Prostate gland (tissue), 2 donors: ENCODE measurements at regions not wholly inside any gene's neighbourhood (a gene's known extent, or its start where the extent isn't known, plus 50 kb on each side); places are given as distances from the start of the nearest gene placed in this dataset.

Experiments
- DNase-seq: peaks from one replicate; pipeline ENCODE4 v3.0.0-alpha.2; 2019; ENCODE audit warnings: low spot score
- H3K27ac ChIP-seq, 2 donors: fragments of 200-600 bp; sonication (generic); 2 replicates each; pipeline ENCODE4 v1.5.1; 2017 to 2019
- H3K27me3 ChIP-seq: fragments of 200-600 bp; sonication (generic); replicated peaks from 2 replicates; pipeline ENCODE4 v1.5.1; 2019; ENCODE audit not compliant: insufficient read depth
- H3K36me3 ChIP-seq, 2 donors: fragments of 200-600 bp; sonication (generic); 1 replicate in 1 of 2; 2 replicates in 1 of 2; pipeline versions ENCODE4 v1.5.1 to v1.8.1; 2017 to 2019
- H3K4me1 ChIP-seq: fragments of 200-600 bp; sonication (generic); replicated peaks from 2 replicates; pipeline ENCODE4 v1.5.1; 2019
- H3K4me3 ChIP-seq, 2 donors: fragments of 200-600 bp; sonication (generic); 2 replicates each; pipeline ENCODE4 v1.5.1; 2017 to 2019
- H3K9me3 ChIP-seq: fragments of 200-600 bp; sonication (generic); 2 replicates; pipeline ENCODE4 v1.5.1; 2017
- CTCF ChIP-seq, 4 experiments: fragments of 200-600 bp in 2 of 4; fragments of 450-650 bp in 2 of 4; sonication (generic) in 2 of 4; IDR thresholded peaks; 1 replicate in 3 of 4; 2 replicates in 1 of 4; pipeline ENCODE4 v1.5.1; 2016 to 2019; ENCODE audit warnings: antibody characterized with exemption in 4 of 4, mild to moderate bottlenecking in 2 of 4, moderate library complexity in 2 of 4
- POLR2A ChIP-seq: fragments of 450-650 bp; IDR thresholded peaks from one replicate; pipeline ENCODE4 v1.6.1; 2016; ENCODE audit warnings: antibody characterized with exemption, mild to moderate bottlenecking
- POLR2AphosphoS5 ChIP-seq: sonication (generic); formaldehyde crosslinking; IDR thresholded peaks from one replicate; pipeline ENCODE4 v1.6.1; 2017; ENCODE audit warnings: antibody characterized with exemption
- WGBS: methylation state at CpG from one replicate; pipeline ENCODE4 v1.1.5; 2018; 5-methylcytosine and 5-hydroxymethylcytosine counted together
- intact Hi-C: fragments of 100-400 bp; cut with DNase I; formaldehyde crosslinking; loops from one replicate; pipeline ENCODE4 v1.14.2; 2022

GRCh38 chr9:7243838-7244237, 486.1 kb downstream of the KDM4C start:
- intact Hi-C loops: no loop called here
- no peak for TF ChIP-seq CTCF (IDR thresholded peaks at IDR 0.05)
- TF ChIP-seq POLR2A: no peak
- TF ChIP-seq POLR2AphosphoS5: no peak

GRCh38 chr9:7242126-7242525, 484.4 kb downstream of the KDM4C start:
- Histone ChIP-seq H3K4me3 (no peak overlapping the region), H3K27ac (no peak overlapping the region), H3K9me3 (no peaks in the 10 kb centered on the region), H3K27me3 (no peaks in the 10 kb centered on the region), H3K36me3 (no peaks in the 10 kb centered on the region), H3K4me1 (no peaks in the 10 kb centered on the region)
- DNase-seq: no peak
- no peak for TF ChIP-seq POLR2A
- WGBS: 81% methylated on average over 1 of the region's 1 CpG
- intact Hi-C loops: no loop called here

More at GRCh38 chr9:7243838-7244237, 486.1 kb downstream of the KDM4C start:
- DNase-seq: no peak
- Histone ChIP-seq H3K9me3 (no peaks in the 10 kb centered on the region), H3K27ac (no peak overlapping the region), H3K4me3 (no peak overlapping the region), H3K4me1 (no peaks in the 10 kb centered on the region), H3K36me3 (no peaks in the 10 kb centered on the region), H3K27me3 (no peaks in the 10 kb centered on the region)

DNA sequence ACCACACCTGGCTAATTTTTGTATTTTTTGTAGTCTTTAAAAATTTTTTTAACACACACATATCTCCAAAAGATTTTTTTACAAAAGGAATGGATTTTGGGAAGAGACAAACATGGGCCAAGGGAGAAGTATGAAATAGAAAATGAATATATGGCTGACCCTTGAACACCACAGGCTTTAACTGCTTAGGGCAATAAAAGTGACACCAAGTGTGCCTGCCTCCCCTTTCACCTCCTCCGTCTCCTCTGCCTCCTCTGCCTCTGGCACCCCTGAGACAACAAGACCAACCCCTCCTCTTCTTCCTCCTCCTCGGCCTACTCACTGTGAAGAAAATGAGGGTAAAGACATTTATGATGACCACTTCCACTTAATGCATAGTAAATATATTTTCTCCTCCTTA, 483.9 kb downstream of the KDM4C start:
- no peaks in the 10 kb centered on the region for H3K4me1 ChIP-seq
- TF ChIP-seq POLR2A (no peak), POLR2AphosphoS5 (no peak), CTCF (IDR thresholded peaks at IDR 0.05) (no peak)
- intact Hi-C loops: no loop called here
- H3K4me3 ChIP-seq: no peak overlapping the region
- no peak overlapping the region for H3K27ac ChIP-seq
- WGBS: 96% methylated on average over 2 of the region's 2 CpGs
- H3K9me3 ChIP-seq: no peaks in the 10 kb centered on the region
- no peak for DNase-seq
- H3K36me3 ChIP-seq: no peaks in the 10 kb centered on the region
- H3K27me3 ChIP-seq: no peaks in the 10 kb centered on the region

GRCh38 chr9:7240569-7241311, 483.0 kb downstream of the KDM4C start:
- no peaks in the 10 kb centered on the region for H3K9me3 ChIP-seq
- no peak for TF ChIP-seq POLR2AphosphoS5
- no peak for TF ChIP-seq CTCF (IDR thresholded peaks at IDR 0.05)
- no peak for TF ChIP-seq POLR2A
- H3K27me3 ChIP-seq: no peaks in the 10 kb centered on the region
- H3K27ac ChIP-seq: no peak overlapping the region
- intact Hi-C loops: no loop called here
- no peak for DNase-seq
- H3K36me3 ChIP-seq: no peaks in the 10 kb centered on the region
- no peaks in the 10 kb centered on the region for H3K4me1 ChIP-seq
- WGBS: 79% methylated on average over 5 of the region's 5 CpGs
- no peak overlapping the region for H3K4me3 ChIP-seq

- no peaks in the 10 kb centered on the region for H3K4me1 ChIP-seq
- TF ChIP-seq POLR2A (no peak), POLR2AphosphoS5 (no peak), CTCF (IDR thresholded peaks at IDR 0.05) (no peak)
- DNase-seq: no peak
- intact Hi-C loops: no loop called here
- no peaks in the 10 kb centered on the region for H3K9me3 ChIP-seq
- no peaks in the 10 kb centered on the region for H3K27me3 ChIP-seq
- H3K27ac ChIP-seq: no peak overlapping the region
- 92% methylated on average over 2 of the region's 2 CpGs for WGBS
- H3K4me3 ChIP-seq: no peak overlapping the region
- H3K36me3 ChIP-seq: no peaks in the 10 kb centered on the region
These were observed 481.9 kb downstream of the KDM4C start for GRCh38 chr9:7239708-7240107.
